H1 (cell line): ENCODE measurements at regions not wholly inside any gene's neighbourhood (a gene's known extent, or its start where the extent isn't known, plus 50 kb on each side); places are given as distances from the start of the nearest gene placed in this dataset.
A peak's percentile ranks its signal among the peaks of the same experiment; 100 is the strongest.

Experiments
- CTCF ChIA-PET: fragments of 300-600 bp; sonication (Branson Sonifier 250); formaldehyde crosslinking; loops from one replicate; lab custom pipeline; 2021; ENCODE audit not compliant: partially characterized antibody; lab: Charles Lee
- POLR2A ChIA-PET: fragments of 300-600 bp; sonication (Branson Sonifier 250); formaldehyde crosslinking; loops from one replicate; lab custom pipeline; 2021; ENCODE audit warnings: inconsistent platforms; ENCODE audit not compliant: partially characterized antibody; lab: Charles Lee
- DNase-seq, 2 experiments: peaks; one replicate each; pipeline versions ENCODE4 v3.0.0 to v3.0.0-alpha.2; 2010 to 2022; ENCODE audit warnings: low spot score in 2 of 2, low read depth in 1 of 2, mixed read lengths in 1 of 2
- FAIRE-seq: peaks from 2 replicates; lab custom pipeline; 2011; peaks lifted over from hg19 to GRCh38; lab: Jason Lieb, UNC
- H2AFZ ChIP-seq: 2 replicates; pipeline ENCODE4 v1.8.1; 2012; ENCODE audit warnings: low read length, inconsistent platforms
- H2AK5ac ChIP-seq: 2 replicates; pipeline ENCODE4 v1.6.1; 2013; ENCODE audit warnings: low read depth, low read length
- H2BK120ac ChIP-seq: replicated peaks from 2 replicates; pipeline ENCODE3; 2013; ENCODE audit warnings: low read depth, low read length, inconsistent platforms
- H2BK12ac ChIP-seq: 2 replicates; pipeline ENCODE4 v1.6.1; 2013; ENCODE audit warnings: low read depth, low read length
- H2BK15ac ChIP-seq: 2 replicates; pipeline ENCODE4 v1.6.1; 2013; ENCODE audit warnings: low read length
- H2BK20ac ChIP-seq: 2 replicates; pipeline ENCODE4 v1.6.1; 2013; ENCODE audit warnings: low read length
- H2BK5ac ChIP-seq: 2 replicates; pipeline ENCODE4 v1.6.1; 2013; ENCODE audit warnings: low read depth, low read length
- H3K14ac ChIP-seq: 2 replicates; pipeline ENCODE4 v1.6.1; 2013; ENCODE audit warnings: inconsistent platforms; ENCODE audit not compliant: insufficient read length
- H3K18ac ChIP-seq: 2 replicates; pipeline ENCODE4 v1.6.1; 2013; ENCODE audit warnings: low read length; ENCODE audit errors: extremely low read depth
- H3K23ac ChIP-seq: 2 replicates; pipeline ENCODE4 v1.6.1; 2013; ENCODE audit warnings: inconsistent platforms; ENCODE audit not compliant: insufficient read length
- H3K23me2 ChIP-seq: 2 replicates; pipeline ENCODE4 v1.6.1; 2013; ENCODE audit warnings: low read depth, low read length
- H3K27ac ChIP-seq: 2 replicates; pipeline ENCODE4 v1.6.1; 2011; ENCODE audit warnings: low read depth, low read length, inconsistent platforms
- H3K27me3 ChIP-seq, 4 experiments: replicated peaks in 1 of 4; 1 replicate in 1 of 4; 2 replicates in 3 of 4; pipeline versions ENCODE4 v1.6.1 to v1.8.1; 2011 to 2013; ENCODE audit warnings: low read length in 3 of 4, mild to moderate bottlenecking in 3 of 4, inconsistent platforms in 2 of 4, mixed read lengths in 2 of 4, moderate library complexity in 1 of 4; ENCODE audit not compliant: control insufficient read depth in 3 of 4, insufficient read depth in 3 of 4; ENCODE audit errors: extremely low read depth in 1 of 4
- H3K36me3 ChIP-seq, 4 experiments: 2 replicates each; pipeline versions ENCODE4 v1.6.1 to v1.8.1; 2011 to 2013; ENCODE audit warnings: mild to moderate bottlenecking in 4 of 4, low read length in 3 of 4, moderate library complexity in 2 of 4, control low read depth in 1 of 4, inconsistent platforms in 1 of 4; ENCODE audit not compliant: insufficient read depth in 4 of 4, control insufficient read depth in 2 of 4
- H3K4ac ChIP-seq: replicated peaks from 2 replicates; pipeline ENCODE3; 2013; ENCODE audit warnings: low read length, low read depth, mixed read lengths, inconsistent platforms; ENCODE audit not compliant: insufficient read length
- H3K4me1 ChIP-seq, 4 experiments: replicated peaks in 1 of 4; 1 replicate in 1 of 4; 2 replicates in 3 of 4; pipeline versions ENCODE4 v1.6.1 to v1.8.1; 2011 to 2013; ENCODE audit warnings: low read length in 3 of 4, inconsistent platforms in 2 of 4, mixed read lengths in 1 of 4; ENCODE audit not compliant: insufficient read depth in 4 of 4, control insufficient read depth in 3 of 4
- H3K4me2 ChIP-seq, 2 experiments: 2 replicates each; pipeline versions ENCODE4 v1.6.1 to v1.8.1; 2011 to 2013; ENCODE audit warnings: low read depth in 2 of 2, low read length in 2 of 2, control low read depth in 1 of 2, inconsistent platforms in 1 of 2, mild to moderate bottlenecking in 1 of 2; ENCODE audit not compliant: insufficient read depth in 1 of 2
- H3K4me3 ChIP-seq, 4 experiments: fragments of 200-600, 300-600 bp in 1 of 4; sonication (generic), shearing (Covaris generic), sonication (Bioruptor Twin) in 1 of 4; 2 replicates each; pipeline versions ENCODE4 v1.5.1 to v1.8.1; 2011 to 2016; ENCODE audit warnings: low read length in 4 of 4, low read depth in 3 of 4, control low read depth in 2 of 4, inconsistent platforms in 2 of 4, mild to moderate bottlenecking in 2 of 4, mixed read lengths in 1 of 4, moderate library complexity in 1 of 4; ENCODE audit not compliant: insufficient read depth in 2 of 4; ENCODE audit errors: extremely low read depth in 1 of 4
- H3K56ac ChIP-seq: replicated peaks from 2 replicates; pipeline ENCODE3; 2013; ENCODE audit warnings: low read depth, mild to moderate bottlenecking, mixed read lengths, low read length, inconsistent platforms; ENCODE audit not compliant: insufficient read length
- H3K79me1 ChIP-seq: 2 replicates; pipeline ENCODE4 v1.6.1; 2013; ENCODE audit warnings: low read depth, low read length, control low read depth
- H3K79me2 ChIP-seq, 2 experiments: 2 replicates each; pipeline versions ENCODE4 v1.6.1 to v1.8.1; 2012 to 2013; ENCODE audit warnings: low read length in 2 of 2, mild to moderate bottlenecking in 2 of 2, inconsistent platforms in 1 of 2; ENCODE audit not compliant: insufficient read depth in 2 of 2, control insufficient read depth in 1 of 2
- H3K9ac ChIP-seq, 4 experiments: replicated peaks in 1 of 4; 1 replicate in 1 of 4; 2 replicates in 3 of 4; pipeline versions ENCODE4 v1.6.1 to v1.8.1; 2011 to 2013; ENCODE audit warnings: low read depth in 3 of 4, low read length in 3 of 4, control low read depth in 2 of 4, mild to moderate bottlenecking in 2 of 4, moderate library complexity in 2 of 4, inconsistent platforms in 1 of 4; ENCODE audit errors: extremely low read depth in 1 of 4
- H3K9me3 ChIP-seq, 2 experiments: 2 replicates each; pipeline versions ENCODE4 v1.6.1 to v1.8.1; 2012 to 2013; ENCODE audit warnings: mild to moderate bottlenecking in 2 of 2, moderate library complexity in 2 of 2, control low read depth in 1 of 2, inconsistent platforms in 1 of 2, low read depth in 1 of 2, low read length in 1 of 2, mixed read lengths in 1 of 2; ENCODE audit not compliant: insufficient read depth in 2 of 2
- H4K20me1 ChIP-seq, 2 experiments: replicated peaks in 1 of 2; 2 replicates each; pipeline versions ENCODE3 to v1.8.1; 2011 to 2013; ENCODE audit warnings: inconsistent platforms in 2 of 2, low read length in 2 of 2, mild to moderate bottlenecking in 1 of 2; ENCODE audit not compliant: insufficient read depth in 2 of 2, control insufficient read depth in 1 of 2
- H4K5ac ChIP-seq: 2 replicates; pipeline ENCODE4 v1.6.1; 2013; ENCODE audit warnings: low read length, low read depth, mixed read lengths, inconsistent platforms; ENCODE audit not compliant: insufficient read length
- H4K8ac ChIP-seq: 2 replicates; pipeline ENCODE4 v1.8.0; 2013; ENCODE audit warnings: mild to moderate bottlenecking, moderate library complexity, low read length, inconsistent platforms; ENCODE audit not compliant: insufficient read depth; ENCODE audit errors: extremely low read depth
- H4K91ac ChIP-seq: replicated peaks from 2 replicates; pipeline ENCODE3; 2013; ENCODE audit warnings: low read length, mixed read lengths, inconsistent platforms; ENCODE audit not compliant: insufficient read length
- NRF1 ChIP-seq: IDR thresholded peaks from 2 replicates; pipeline ENCODE4 v1.6.1; 2011; ENCODE audit warnings: mild to moderate bottlenecking, low read depth, low read length, improper control_type of control experiment
- RAD21 ChIP-seq, 2 experiments: IDR thresholded peaks in 1 of 2; conservative IDR thresholded peaks in 1 of 2; 2 replicates each; pipeline ENCODE4 v1.6.1; 2011; ENCODE audit warnings: low read depth in 2 of 2, low read length in 2 of 2, improper control_type of control experiment in 1 of 2, inconsistent platforms in 1 of 2, mild to moderate bottlenecking in 1 of 2, moderate library complexity in 1 of 2
- WGBS, 2 experiments: shearing (Covaris generic) in 1 of 2; methylation state at CpG; one replicate each; pipeline versions ENCODE4 v1.1.6 to v1.1.7; 2013 to 2015; ENCODE audit warnings: low lambda C conversion rate in 2 of 2, mixed read lengths in 2 of 2, inconsistent platforms in 1 of 2, low coverage in 1 of 2, missing lambda C conversion rate in 1 of 2; ENCODE audit not compliant: insufficient replicate concordance in 2 of 2, insufficient coverage in 1 of 2, insufficient read length in 1 of 2; ENCODE audit errors: extremely low coverage in 1 of 2, missing lambda C conversion rate in 1 of 2; 5-methylcytosine and 5-hydroxymethylcytosine counted together
- TF ChIP-seq, protein P1 (sequence below): IDR thresholded peaks from 2 replicates; pipeline ENCODE4 v1.6.1; 2011; ENCODE audit warnings: low read depth, mild to moderate bottlenecking, low read length; ENCODE audit not compliant: insufficient read depth

- H4K91ac ChIP-seq, result no peak overlapping the region
- H3K27ac ChIP-seq, result no peak overlapping the region
- H3K4ac ChIP-seq, result no peak overlapping the region
- 87% methylated on average over 2 of the region's 2 CpGs; no CpG with 5 or more reads in 1 of the 2 experiments for WGBS, 2 experiments
- H4K20me1 ChIP-seq, result no peaks in the 10 kb centered on the region
- H3K23me2 ChIP-seq, result no peaks in the 10 kb centered on the region
- H2BK120ac ChIP-seq, result no peak overlapping the region
- no peak overlapping the region for H2BK5ac ChIP-seq
- no peak overlapping the region for H2AK5ac ChIP-seq
- no peak overlapping the region for H3K4me2 ChIP-seq
- FAIRE-seq (no peak), DNase-seq (no peak)
- H3K79me2 ChIP-seq, result no peaks in the 10 kb centered on the region
- H3K14ac ChIP-seq, result no peak overlapping the region
- no peak overlapping the region for H3K18ac ChIP-seq
- H4K8ac ChIP-seq, result no peak overlapping the region
- peaks cover 0 to 4% (median 0%) of the 10 kb centered on the region in 4 experiments; a peak in 1 of 7 replicates for H3K4me1 ChIP-seq
- TF ChIP-seq NRF1 (no peak), RAD21 (IDR thresholded peaks at IDR 0.05 in 1 of 2, conservative IDR thresholded peaks at IDR 0.05 in 1 of 2; ENCODE audit: low read depth in 2 of 2, low read length in 2 of 2) (no peak)
- TF ChIP-seq, protein P1, sequence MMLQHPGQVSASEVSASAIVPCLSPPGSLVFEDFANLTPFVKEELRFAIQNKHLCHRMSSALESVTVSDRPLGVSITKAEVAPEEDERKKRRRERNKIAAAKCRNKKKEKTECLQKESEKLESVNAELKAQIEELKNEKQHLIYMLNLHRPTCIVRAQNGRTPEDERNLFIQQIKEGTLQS, result no peak
- TF ChIP-seq, all 59 proteins: peak for 0
- H3K27me3 ChIP-seq, result no peaks in the 10 kb centered on the region
- 0 out of 2 replicates have a peak overlapping the region, but pooled peaks have one; percentile 26 for H2AFZ ChIP-seq
- H3K79me1 ChIP-seq, result no peaks in the 10 kb centered on the region
- no peak overlapping the region for H3K4me3 ChIP-seq
- no peak overlapping the region for H2BK15ac ChIP-seq
- H4K5ac ChIP-seq, result no peak overlapping the region
- POLR2A ChIA-PET, result no interaction called here
- no peak overlapping the region for H3K56ac ChIP-seq
- CTCF ChIA-PET, result interaction anchor here (1.0 kb wide), 1 partner anchor 19 kb away, joined by 4 read pairs; no protein-coding TSS in a partner anchor
- no peak overlapping the region for H2BK12ac ChIP-seq
- H3K23ac ChIP-seq, result no peak overlapping the region
- H2BK20ac ChIP-seq, result no peak overlapping the region
- no peak overlapping the region for H3K9ac ChIP-seq
- H3K36me3 ChIP-seq, result no peaks in the 10 kb centered on the region
- H3K9me3 ChIP-seq, result no peaks in the 10 kb centered on the region
Observed at GRCh38 chr5:86861512-86861911, 243.8 kb downstream of the COX7C start.
